Neuronal stem cell (in vitro differentiated cells): ENCODE measurements at regions not wholly inside any gene's neighbourhood (a gene's known extent, or its start where the extent isn't known, plus 50 kb on each side); places are given as distances from the start of the nearest gene placed in this dataset.

Experiments used
- DNase-seq: peaks from one replicate; pipeline ENCODE4 v3.0.0-alpha.2; 2013; ENCODE audit warnings: low spot score
- H2AFZ ChIP-seq: one replicate; pipeline ENCODE4 v1.6.1; 2013; ENCODE audit warnings: mild to moderate bottlenecking, low read length, inconsistent platforms
- H2AK5ac ChIP-seq: 2 replicates; pipeline ENCODE4 v1.6.1; 2013; ENCODE audit warnings: low read depth, mild to moderate bottlenecking, inconsistent platforms, low read length, moderate library complexity, mixed read lengths
- H2BK120ac ChIP-seq: 2 replicates; pipeline ENCODE4 v1.6.1; 2013; ENCODE audit warnings: low read depth, mild to moderate bottlenecking, inconsistent platforms, low read length, moderate library complexity, mixed read lengths
- H2BK12ac ChIP-seq: one replicate; pipeline ENCODE4 v1.6.1; 2013; ENCODE audit warnings: low read length, inconsistent platforms
- H2BK15ac ChIP-seq: 2 replicates; pipeline ENCODE4 v1.6.1; 2013; ENCODE audit warnings: mild to moderate bottlenecking, low read length, inconsistent platforms, mixed read lengths
- H2BK5ac ChIP-seq: one replicate; pipeline ENCODE4 v1.6.1; 2013; ENCODE audit warnings: inconsistent platforms, mild to moderate bottlenecking, low read length, moderate library complexity
- H3K14ac ChIP-seq: one replicate; pipeline ENCODE4 v1.6.1; 2013; ENCODE audit warnings: low read length, inconsistent platforms
- H3K18ac ChIP-seq: 2 replicates; pipeline ENCODE4 v1.6.1; 2013; ENCODE audit warnings: low read length, inconsistent platforms
- H3K23ac ChIP-seq: 2 replicates; pipeline ENCODE4 v1.6.1; 2013; ENCODE audit warnings: low read depth, mild to moderate bottlenecking, mixed read lengths, low read length, inconsistent platforms; ENCODE audit not compliant: poor library complexity
- H3K27ac ChIP-seq: replicated peaks from 3 replicates; pipeline ENCODE4 v1.5.1; 2013; ENCODE audit warnings: low read length, inconsistent platforms
- H3K27me3 ChIP-seq, 3 experiments: 2 replicates each; pipeline ENCODE4 v1.6.1; 2013; ENCODE audit warnings: low read length in 3 of 3, mild to moderate bottlenecking in 2 of 3, inconsistent platforms in 1 of 3, low read depth in 1 of 3, mixed read lengths in 1 of 3, moderate library complexity in 1 of 3; ENCODE audit not compliant: control insufficient read depth in 3 of 3, insufficient read depth in 3 of 3
- H3K36me3 ChIP-seq, 2 donors: replicated peaks in 1 of 2; 2 replicates each; pipeline ENCODE4 v1.6.1; 2013; ENCODE audit warnings: low read length in 2 of 2; ENCODE audit not compliant: control insufficient read depth in 2 of 2, insufficient read depth in 2 of 2
- H3K4ac ChIP-seq: 2 replicates; pipeline ENCODE4 v1.6.1; 2013; ENCODE audit warnings: inconsistent platforms, mild to moderate bottlenecking, low read length, moderate library complexity
- H3K4me1 ChIP-seq, 2 donors: 1 replicate in 1 of 2; 2 replicates in 1 of 2; pipeline ENCODE4 v1.6.1; 2013; ENCODE audit warnings: low read length in 2 of 2, low read depth in 1 of 2; ENCODE audit not compliant: control insufficient read depth in 2 of 2, insufficient read depth in 1 of 2
- H3K4me2 ChIP-seq: one replicate; pipeline ENCODE4 v1.6.1; 2013; ENCODE audit warnings: mild to moderate bottlenecking, low read length, inconsistent platforms; ENCODE audit not compliant: insufficient read depth, poor library complexity, severe bottlenecking
- H3K4me3 ChIP-seq, 2 donors: 2 replicates each; pipeline ENCODE4 v1.5.1; 2013; ENCODE audit warnings: low read length in 2 of 2, mild to moderate bottlenecking in 2 of 2, inconsistent platforms in 1 of 2, moderate library complexity in 1 of 2
- H3K79me1 ChIP-seq: one replicate; pipeline ENCODE4 v1.6.1; 2013; ENCODE audit warnings: low read depth, mild to moderate bottlenecking, inconsistent platforms, low read length, moderate library complexity
- H3K9ac ChIP-seq: one replicate; pipeline ENCODE4 v1.6.1; 2013; ENCODE audit warnings: mild to moderate bottlenecking, low read depth, low read length, inconsistent platforms; ENCODE audit not compliant: poor library complexity
- H3K9me3 ChIP-seq, 2 donors: replicated peaks in 1 of 2; 2 replicates each; pipeline versions ENCODE3 to v1.6.1; 2013; ENCODE audit warnings: low read length in 2 of 2, mild to moderate bottlenecking in 2 of 2, inconsistent platforms in 1 of 2, low read depth in 1 of 2, mixed read lengths in 1 of 2, moderate library complexity in 1 of 2; ENCODE audit not compliant: control insufficient read depth in 2 of 2, insufficient read depth in 1 of 2
- H4K8ac ChIP-seq: one replicate; pipeline ENCODE4 v1.6.1; 2013; ENCODE audit warnings: low read depth, mild to moderate bottlenecking, inconsistent platforms, low read length, moderate library complexity
- H4K91ac ChIP-seq: one replicate; pipeline ENCODE4 v1.6.1; 2013; ENCODE audit warnings: low read length, low read depth, mild to moderate bottlenecking, inconsistent platforms; ENCODE audit not compliant: poor library complexity
- WGBS, 2 donors: extraction: QIAGEN DNeasy Blood & Tissue Kit; methylation state at CpG; one replicate each; pipeline ENCODE4 v1.1.7; 2013; ENCODE audit warnings: missing lambda C conversion rate in 2 of 2, mixed read lengths in 1 of 2; ENCODE audit not compliant: insufficient read length in 2 of 2, insufficient replicate concordance in 1 of 2; ENCODE audit errors: extremely low coverage in 2 of 2; 5-methylcytosine and 5-hydroxymethylcytosine counted together

DNA sequence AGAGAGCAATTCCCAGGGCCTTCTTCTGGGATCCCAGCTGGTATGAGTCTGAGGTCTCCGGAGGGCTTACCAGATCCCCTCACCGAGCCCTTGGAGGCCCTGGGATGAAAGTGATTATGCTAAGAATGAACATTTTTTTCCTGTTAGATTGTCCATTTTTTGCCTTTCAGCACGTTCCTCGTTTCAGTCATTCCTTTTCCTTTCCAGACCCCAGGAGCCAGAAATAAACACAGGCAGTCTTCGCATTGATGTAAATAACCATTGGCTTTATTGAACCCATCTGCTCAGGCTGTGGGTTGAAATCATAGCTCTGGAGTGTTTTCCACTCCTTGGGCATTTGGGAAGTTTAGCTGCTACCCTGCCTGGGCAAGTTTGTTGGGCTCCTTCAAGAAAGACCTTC is 320.9 kb upstream of the AUTS2 start:
- H3K27me3 ChIP-seq = no peaks in the 10 kb centered on the region
- H3K9ac ChIP-seq = no peak overlapping the region
- H3K4me3 ChIP-seq = no peak overlapping the region
- no peak overlapping the region for H3K14ac ChIP-seq
- no peak overlapping the region for H3K4me2 ChIP-seq
- H3K4ac ChIP-seq = no peak overlapping the region
- no peak overlapping the region for H2BK120ac ChIP-seq
- DNase-seq = no peak
- H3K23ac ChIP-seq = no peak overlapping the region
- H2BK5ac ChIP-seq = no peak overlapping the region
- H3K4me1 ChIP-seq = peaks cover 0 to under 1% of the 10 kb centered on the region in 2 donors
- H3K27ac ChIP-seq = no peak overlapping the region
- H2AFZ ChIP-seq = no peak overlapping the region
- H3K9me3 ChIP-seq = peaks cover 0 to 3% of the 10 kb centered on the region in 2 donors
- no peaks in the 10 kb centered on the region for H3K36me3 ChIP-seq
- no peak overlapping the region for H4K91ac ChIP-seq
- no peak overlapping the region for H2AK5ac ChIP-seq
- H4K8ac ChIP-seq = no peak overlapping the region
- no peak overlapping the region for H2BK15ac ChIP-seq
- no CpG with 5 or more reads among the region's 5 CpGs for WGBS, 2 donors
- no peaks in the 10 kb centered on the region for H3K79me1 ChIP-seq
- no peak overlapping the region for H3K18ac ChIP-seq
- no peak overlapping the region for H2BK12ac ChIP-seq

- H3K27me3 ChIP-seq = no peaks in the 10 kb centered on the region
- H3K23ac ChIP-seq = no peak overlapping the region
- H3K4me3 ChIP-seq = no peak overlapping the region
- no peak overlapping the region for H3K27ac ChIP-seq
- no peak overlapping the region for H2AFZ ChIP-seq
- H3K18ac ChIP-seq = no peak overlapping the region
- no peak overlapping the region for H2BK120ac ChIP-seq
- H3K9me3 ChIP-seq = peaks cover 0 to 5% of the 10 kb centered on the region in 2 donors
- H3K36me3 ChIP-seq = no peaks in the 10 kb centered on the region
- H4K91ac ChIP-seq = no peak overlapping the region
- no peak overlapping the region for H2AK5ac ChIP-seq
- WGBS, 2 donors = no CpG with 5 or more reads among the region's 3 CpGs
- H2BK12ac ChIP-seq = no peak overlapping the region
- no peak overlapping the region for H3K4ac ChIP-seq
- H3K4me2 ChIP-seq = no peak overlapping the region
- no peaks in the 10 kb centered on the region for H3K4me1 ChIP-seq
- H2BK15ac ChIP-seq = no peak overlapping the region
- no peak for DNase-seq
- H4K8ac ChIP-seq = no peak overlapping the region
- no peaks in the 10 kb centered on the region for H3K79me1 ChIP-seq
- no peak overlapping the region for H3K9ac ChIP-seq
- no peak overlapping the region for H3K14ac ChIP-seq
- H2BK5ac ChIP-seq = no peak overlapping the region
Observed at GRCh38 chr7:69282946-69283345, 315.3 kb upstream of the AUTS2 start.

GRCh38 chr7:69283421-69283820 is 314.9 kb upstream of the AUTS2 start:
- Histone ChIP-seq H2AK5ac (no peak overlapping the region), H2BK12ac (no peak overlapping the region), H2BK120ac (no peak overlapping the region), H3K27ac (no peak overlapping the region), H3K14ac (no peak overlapping the region), H3K4me2 (no peak overlapping the region), H3K18ac (no peak overlapping the region), H3K27me3 (no peaks in the 10 kb centered on the region), H3K36me3 (no peaks in the 10 kb centered on the region), H4K91ac (no peak overlapping the region), H3K4me3 (no peak overlapping the region), H2BK15ac (no peak overlapping the region), H3K79me1 (no peaks in the 10 kb centered on the region), H2AFZ (no peak overlapping the region), H3K9me3 (peaks cover 0 to 5% of the 10 kb centered on the region in 2 donors), H4K8ac (no peak overlapping the region), H3K9ac (no peak overlapping the region), H3K4me1 (no peaks in the 10 kb centered on the region), H2BK5ac (no peak overlapping the region), H3K4ac (no peak overlapping the region), H3K23ac (no peak overlapping the region)
- WGBS, 2 donors = no CpG with 5 or more reads among the region's 8 CpGs
- DNase-seq = no peak

GRCh38 chr7:69285854-69286253 is 312.4 kb upstream of the AUTS2 start:
- Histone ChIP-seq H4K8ac (no peak overlapping the region), H2BK5ac (no peak overlapping the region), H3K4me3 (no peak overlapping the region), H3K27ac (no peak overlapping the region), H2AK5ac (no peak overlapping the region), H3K4ac (no peak overlapping the region), H3K9me3 (peaks cover 0 to 5% of the 10 kb centered on the region in 2 donors), H3K14ac (no peak overlapping the region), H3K36me3 (no peaks in the 10 kb centered on the region), H2BK12ac (no peak overlapping the region), H2BK120ac (no peak overlapping the region), H3K23ac (no peak overlapping the region), H2AFZ (no peak overlapping the region), H3K18ac (no peak overlapping the region), H3K9ac (no peak overlapping the region), H3K4me1 (no peaks in the 10 kb centered on the region), H3K27me3 (no peaks in the 10 kb centered on the region), H3K79me1 (no peaks in the 10 kb centered on the region), H2BK15ac (no peak overlapping the region), H3K4me2 (no peak overlapping the region), H4K91ac (no peak overlapping the region)
- DNase-seq = no peak
